ENCODE measurements at regions not wholly inside any gene's neighbourhood (a gene's known extent, or its start where the extent isn't known, plus 50 kb on each side); places are given as distances from the start of the nearest gene placed in this dataset.

GRCh38 chr4:31923634-31924033 is 1203.5 kb downstream of the PCDH7 start:
- H3K4me3 ChIP-seq (ENCODE audit: low read depth, low read length) = no peak overlapping the region
- Mint-ChIP-seq H3K27ac (ENCODE audit: unreplicated experiment) (no peak overlapping the region), H3K27me3 (ENCODE audit: insufficient read depth, unreplicated experiment) (no peaks in the 10 kb centered on the region), H3K4me3 (ENCODE audit: unreplicated experiment) (no peak overlapping the region), H3K36me3 (ENCODE audit: insufficient read depth, unreplicated experiment) (no peaks in the 10 kb centered on the region), H3K4me1 (ENCODE audit: low read depth, unreplicated experiment) (no peaks in the 10 kb centered on the region), H3K9me3 (ENCODE audit: unreplicated experiment) (no peaks in the 10 kb centered on the region)
- intact Hi-C loops (cut with micrococcal nuclease; ENCODE audit: unreplicated experiment) = no loop called here
- no peaks in the 10 kb centered on the region for H3K4me1 ChIP-seq
- H3K9me3 ChIP-seq = no peaks in the 10 kb centered on the region
- TF ChIP-seq CTCF (IDR thresholded peaks at IDR 0.05; ENCODE audit: insufficient read depth in 1 of 2, low read depth in 1 of 2, low read length in 1 of 2, severe bottlenecking in 1 of 2, unreplicated experiment in 1 of 2) = no peak
- POLR2A ChIA-PET = no interaction called here
- no TSS peak for BruUV-seq (replicated peaks)
- no peaks in the 10 kb centered on the region for H3K36me3 ChIP-seq (ENCODE audit: control insufficient read depth, insufficient read depth, low read length)
- CTCF ChIA-PET = no interaction called here
- no peak for DNase-seq
- H3K27me3 ChIP-seq (replicated peaks; ENCODE audit: control insufficient read depth, insufficient read depth, low read length) = no peaks in the 10 kb centered on the region

GRCh38 chr4:31929676-31930345 is 1209.6 kb downstream of the PCDH7 start:
- Mint-ChIP-seq H3K27me3 (ENCODE audit: insufficient read depth, unreplicated experiment) (no peaks in the 10 kb centered on the region), H3K36me3 (ENCODE audit: insufficient read depth, unreplicated experiment) (no peaks in the 10 kb centered on the region), H3K4me1 (ENCODE audit: low read depth, unreplicated experiment) (no peaks in the 10 kb centered on the region), H3K9me3 (ENCODE audit: unreplicated experiment) (no peaks in the 10 kb centered on the region), H3K27ac (ENCODE audit: unreplicated experiment) (no peak overlapping the region), H3K4me3 (ENCODE audit: unreplicated experiment) (no peak overlapping the region)
- BruUV-seq (replicated peaks) = no TSS peak
- H3K9me3 ChIP-seq = no peaks in the 10 kb centered on the region; the same call in 1 of the 2 replicates
- no peak for DNase-seq
- H3K4me1 ChIP-seq = no peaks in the 10 kb centered on the region
- no peaks in the 10 kb centered on the region for H3K27me3 ChIP-seq (replicated peaks; ENCODE audit: control insufficient read depth, insufficient read depth, low read length)
- CTCF ChIA-PET = no interaction called here
- no peak overlapping the region for H3K4me3 ChIP-seq (ENCODE audit: low read depth, low read length)
- POLR2A ChIA-PET = no interaction called here
- TF ChIP-seq CTCF (IDR thresholded peaks at IDR 0.05; ENCODE audit: insufficient read depth in 1 of 2, low read depth in 1 of 2, low read length in 1 of 2, severe bottlenecking in 1 of 2, unreplicated experiment in 1 of 2) = no peak
- intact Hi-C loops (cut with micrococcal nuclease; ENCODE audit: unreplicated experiment) = no loop called here
- no peaks in the 10 kb centered on the region for H3K36me3 ChIP-seq (ENCODE audit: control insufficient read depth, insufficient read depth, low read length)

GRCh38 chr4:31946456-31946855 is 1226.3 kb downstream of the PCDH7 start:
- Histone ChIP-seq H3K4me1 (no peaks in the 10 kb centered on the region), H3K4me3 (ENCODE audit: low read depth, low read length) (no peak overlapping the region), H3K9me3 (no peaks in the 10 kb centered on the region), H3K27me3 (replicated peaks; ENCODE audit: control insufficient read depth, insufficient read depth, low read length) (no peaks in the 10 kb centered on the region), H3K36me3 (ENCODE audit: control insufficient read depth, insufficient read depth, low read length) (no peaks in the 10 kb centered on the region)
- CTCF ChIA-PET = no interaction called here
- POLR2A ChIA-PET = no interaction called here
- no peak for DNase-seq
- Mint-ChIP-seq H3K4me3 (ENCODE audit: unreplicated experiment) (no peak overlapping the region), H3K27ac (ENCODE audit: unreplicated experiment) (no peak overlapping the region), H3K36me3 (ENCODE audit: insufficient read depth, unreplicated experiment) (no peaks in the 10 kb centered on the region), H3K9me3 (ENCODE audit: unreplicated experiment) (no peaks in the 10 kb centered on the region), H3K4me1 (ENCODE audit: low read depth, unreplicated experiment) (no peaks in the 10 kb centered on the region), H3K27me3 (ENCODE audit: insufficient read depth, unreplicated experiment) (no peaks in the 10 kb centered on the region)
- intact Hi-C loops (cut with micrococcal nuclease; ENCODE audit: unreplicated experiment) = no loop called here
- no peak for TF ChIP-seq CTCF (IDR thresholded peaks at IDR 0.05; ENCODE audit: insufficient read depth in 1 of 2, low read depth in 1 of 2, low read length in 1 of 2, severe bottlenecking in 1 of 2, unreplicated experiment in 1 of 2)
- BruUV-seq (replicated peaks) = no TSS peak

Measured in Caco-2 (cell line).